Loucy (cell line): ENCODE measurements at regions not wholly inside any gene's neighbourhood (a gene's known extent, or its start where the extent isn't known, plus 50 kb on each side); places are given as distances from the start of the nearest gene placed in this dataset.

Source experiments
- H2AFZ ChIP-seq: fragments of 200-600 bp; sonication (generic); 2 replicates; pipeline ENCODE4 v1.6.0; 2016; ENCODE audit warnings: antibody characterized with exemption, mild to moderate bottlenecking, low read length, moderate library complexity
- H3F3A ChIP-seq: fragments of 200-600 bp; 2 replicates; pipeline ENCODE4 v1.6.0; 2016; ENCODE audit warnings: antibody characterized with exemption, low read depth, mild to moderate bottlenecking
- H3K27me3 ChIP-seq: fragments of 200-600 bp; sonication (generic); 2 replicates; pipeline ENCODE4 v1.6.1; 2014; ENCODE audit warnings: low read length, mild to moderate bottlenecking; ENCODE audit not compliant: insufficient read depth, poor library complexity, severe bottlenecking
- H3K36me3 ChIP-seq: fragments of 200-600 bp; sonication (generic); 2 replicates; pipeline ENCODE4 v1.6.1; 2016; ENCODE audit warnings: low read length; ENCODE audit not compliant: insufficient read depth
- H3K4me1 ChIP-seq: fragments of 200-600 bp; sonication (generic); 2 replicates; pipeline ENCODE4 v1.5.1; 2014; ENCODE audit warnings: low read length, mild to moderate bottlenecking; ENCODE audit not compliant: insufficient read depth, poor library complexity, severe bottlenecking
- H3K4me2 ChIP-seq: fragments of 200-600 bp; sonication (generic); 2 replicates; pipeline ENCODE4 v1.6.0; 2014; ENCODE audit warnings: antibody characterized with exemption, low read length, low read depth, mild to moderate bottlenecking; ENCODE audit not compliant: poor library complexity, severe bottlenecking
- H3K4me3 ChIP-seq: fragments of 200-600 bp; sonication (generic); 2 replicates; pipeline ENCODE4 v1.5.1; 2014; ENCODE audit warnings: low read length, mild to moderate bottlenecking, mixed read lengths; ENCODE audit not compliant: poor library complexity, severe bottlenecking
- H3K79me2 ChIP-seq: fragments of 200-600 bp; sonication (generic); 2 replicates; pipeline ENCODE4 v1.6.1; 2014; ENCODE audit warnings: low read length; ENCODE audit not compliant: insufficient read depth
- H3K9ac ChIP-seq: fragments of 200-600 bp; sonication (generic); 2 replicates; pipeline ENCODE4 v1.6.0; 2014; ENCODE audit warnings: mild to moderate bottlenecking, low read depth, low read length, moderate library complexity; ENCODE audit not compliant: poor library complexity, severe bottlenecking
- H3K9me2 ChIP-seq: fragments of 200-600 bp; sonication (generic); replicated peaks from 2 replicates; pipeline ENCODE4 v1.6.1; 2016; ENCODE audit warnings: low read depth, low read length, mixed read lengths
- H3K9me3 ChIP-seq: fragments of 200-600 bp; sonication (generic); 2 replicates; pipeline ENCODE4 v1.6.1; 2014; ENCODE audit warnings: mild to moderate bottlenecking, antibody characterized with exemption, low read length, low read depth; ENCODE audit not compliant: insufficient read depth
- H4K20me1 ChIP-seq: fragments of 200-600 bp; sonication (generic); 2 replicates; pipeline ENCODE4 v1.6.0; 2014; ENCODE audit warnings: antibody characterized with exemption, low read length, mild to moderate bottlenecking; ENCODE audit not compliant: insufficient read depth, poor library complexity, severe bottlenecking
- EZH2phosphoT487 ChIP-seq: fragments of 200-600 bp; IDR thresholded peaks from 2 replicates; pipeline ENCODE4 v1.6.1; 2018; ENCODE audit warnings: antibody characterized with exemption, mild to moderate bottlenecking, moderate library complexity, borderline replicate concordance
- TF ChIP-seq, protein P1 (sequence below): fragments of 200-600 bp; sonication (generic); conservative IDR thresholded peaks from 2 replicates; pipeline ENCODE4 v1.5.1; 2014; ENCODE audit warnings: mild to moderate bottlenecking, antibody characterized with exemption, low read length

DNA sequence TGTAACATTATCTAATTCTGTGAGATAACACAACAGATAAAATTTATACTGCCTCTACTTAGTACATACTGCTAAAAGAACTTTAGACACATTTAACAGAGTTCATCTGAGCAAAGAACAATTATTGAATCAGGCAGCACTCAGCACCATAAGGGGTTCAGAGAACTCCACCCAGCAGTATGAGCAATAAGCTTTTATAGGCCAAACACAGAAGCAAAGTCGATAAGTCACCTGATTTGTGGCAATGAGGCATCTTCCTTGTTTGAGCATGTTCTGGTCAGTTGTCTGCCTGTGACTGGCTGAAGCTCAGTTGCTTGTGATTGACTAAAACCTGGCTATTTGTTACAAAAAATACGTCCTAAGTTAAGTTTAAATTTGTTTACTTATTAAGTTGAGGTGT is 746.1 kb upstream of the DDX18 start:
- H3K9me2 ChIP-seq, result no peaks in the 10 kb centered on the region
- H3K9me3 ChIP-seq, result no peaks in the 10 kb centered on the region
- no peaks in the 10 kb centered on the region for H3F3A ChIP-seq
- H3K27me3 ChIP-seq, result no peaks in the 10 kb centered on the region
- no peak overlapping the region for H3K4me3 ChIP-seq
- H3K4me2 ChIP-seq, result no peak overlapping the region
- no peaks in the 10 kb centered on the region for H3K36me3 ChIP-seq
- no peak overlapping the region for H2AFZ ChIP-seq
- TF ChIP-seq, protein P1, sequence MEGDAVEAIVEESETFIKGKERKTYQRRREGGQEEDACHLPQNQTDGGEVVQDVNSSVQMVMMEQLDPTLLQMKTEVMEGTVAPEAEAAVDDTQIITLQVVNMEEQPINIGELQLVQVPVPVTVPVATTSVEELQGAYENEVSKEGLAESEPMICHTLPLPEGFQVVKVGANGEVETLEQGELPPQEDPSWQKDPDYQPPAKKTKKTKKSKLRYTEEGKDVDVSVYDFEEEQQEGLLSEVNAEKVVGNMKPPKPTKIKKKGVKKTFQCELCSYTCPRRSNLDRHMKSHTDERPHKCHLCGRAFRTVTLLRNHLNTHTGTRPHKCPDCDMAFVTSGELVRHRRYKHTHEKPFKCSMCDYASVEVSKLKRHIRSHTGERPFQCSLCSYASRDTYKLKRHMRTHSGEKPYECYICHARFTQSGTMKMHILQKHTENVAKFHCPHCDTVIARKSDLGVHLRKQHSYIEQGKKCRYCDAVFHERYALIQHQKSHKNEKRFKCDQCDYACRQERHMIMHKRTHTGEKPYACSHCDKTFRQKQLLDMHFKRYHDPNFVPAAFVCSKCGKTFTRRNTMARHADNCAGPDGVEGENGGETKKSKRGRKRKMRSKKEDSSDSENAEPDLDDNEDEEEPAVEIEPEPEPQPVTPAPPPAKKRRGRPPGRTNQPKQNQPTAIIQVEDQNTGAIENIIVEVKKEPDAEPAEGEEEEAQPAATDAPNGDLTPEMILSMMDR, result no peak
- TF ChIP-seq EZH2phosphoT487, result no peak
- H3K79me2 ChIP-seq, result no peaks in the 10 kb centered on the region
- H4K20me1 ChIP-seq, result no peaks in the 10 kb centered on the region
- no peak overlapping the region for H3K9ac ChIP-seq
- H3K4me1 ChIP-seq, result no peaks in the 10 kb centered on the region

- no peaks in the 10 kb centered on the region for H3K4me1 ChIP-seq
- no peaks in the 10 kb centered on the region for H3K36me3 ChIP-seq
- H3K9me3 ChIP-seq, result no peaks in the 10 kb centered on the region
- H3K9me2 ChIP-seq, result no peaks in the 10 kb centered on the region
- TF ChIP-seq EZH2phosphoT487, result no peak
- TF ChIP-seq, protein P1, result no peak
- H4K20me1 ChIP-seq, result no peaks in the 10 kb centered on the region
- H3F3A ChIP-seq, result no peaks in the 10 kb centered on the region
- H2AFZ ChIP-seq, result no peak overlapping the region
- H3K4me2 ChIP-seq, result no peak overlapping the region
- H3K4me3 ChIP-seq, result no peak overlapping the region
- no peaks in the 10 kb centered on the region for H3K27me3 ChIP-seq
- no peaks in the 10 kb centered on the region for H3K79me2 ChIP-seq
- no peak overlapping the region for H3K9ac ChIP-seq
These were observed 742.9 kb upstream of the DDX18 start for GRCh38 chr2:117071556-117072102.

- Histone ChIP-seq H3K9me2 (no peaks in the 10 kb centered on the region), H3F3A (no peaks in the 10 kb centered on the region), H3K36me3 (no peaks in the 10 kb centered on the region), H3K9ac (no peak overlapping the region), H3K79me2 (no peaks in the 10 kb centered on the region), H3K4me3 (no peak overlapping the region), H3K4me1 (no peaks in the 10 kb centered on the region), H3K9me3 (no peaks in the 10 kb centered on the region), H4K20me1 (no peaks in the 10 kb centered on the region), H2AFZ (no peak overlapping the region), H3K4me2 (no peak overlapping the region), H3K27me3 (no peaks in the 10 kb centered on the region)
- no peak for TF ChIP-seq EZH2phosphoT487
- TF ChIP-seq, protein P1, result no peak
These were observed 739.7 kb upstream of the DDX18 start for GRCh38 chr2:117074756-117075155.
